GM19372 (cell line): ENCODE measurements at regions not wholly inside any gene's neighbourhood (a gene's known extent, or its start where the extent isn't known, plus 50 kb on each side); places are given as distances from the start of the nearest gene placed in this dataset.
"Not testable (repeated sequence)": the region's sequence is repeated elsewhere in the genome, so short reads cannot be mapped to it uniquely, and the experiment has no call there.

Experiments
- ATAC-seq: cut with Tn5 transposase; IDR thresholded peaks from one replicate; pipeline ENCODE4 v1.9.1; 2021; ENCODE audit warnings: mild to moderate bottlenecking, low read depth, moderate library complexity; ENCODE audit not compliant: unreplicated experiment

DNA sequence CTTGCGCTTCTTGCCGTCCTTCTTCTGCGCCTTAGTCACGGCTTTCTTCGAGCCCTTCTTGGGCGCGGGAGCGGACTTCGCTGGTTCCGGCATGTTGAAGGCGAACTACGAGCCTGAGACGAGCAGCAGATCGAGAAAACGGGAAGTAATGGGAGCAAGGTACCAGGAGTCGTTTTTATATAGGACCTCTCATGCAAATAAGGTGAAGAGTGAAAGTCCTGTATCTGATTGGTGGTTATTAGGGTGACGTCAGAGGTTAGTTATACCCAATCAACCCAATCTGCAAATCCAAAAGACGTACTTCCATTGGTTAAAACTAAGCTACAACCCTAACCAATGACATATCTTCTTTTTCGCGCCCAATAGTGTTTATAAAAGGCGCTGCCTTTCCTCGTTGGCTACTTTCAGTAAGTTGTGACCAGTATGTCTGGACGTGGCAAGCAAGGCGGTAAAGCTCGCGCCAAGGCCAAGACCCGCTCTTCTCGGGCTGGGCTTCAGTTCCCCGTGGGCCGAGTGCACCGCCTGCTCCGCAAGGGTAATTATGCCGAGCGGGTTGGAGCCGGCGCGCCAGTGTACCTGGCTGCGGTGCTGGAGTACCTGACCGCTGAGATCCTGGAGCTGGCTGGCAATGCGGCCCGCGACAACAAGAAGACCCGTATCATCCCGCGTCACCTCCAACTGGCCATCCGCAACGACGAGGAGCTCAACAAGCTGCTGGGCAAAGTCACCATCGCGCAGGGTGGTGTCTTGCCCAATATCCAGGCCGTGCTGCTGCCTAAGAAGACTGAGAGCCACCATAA, 100.6 kb upstream of the PRSS16 start:
- peak; percentile 64 for ATAC-seq

DNA sequence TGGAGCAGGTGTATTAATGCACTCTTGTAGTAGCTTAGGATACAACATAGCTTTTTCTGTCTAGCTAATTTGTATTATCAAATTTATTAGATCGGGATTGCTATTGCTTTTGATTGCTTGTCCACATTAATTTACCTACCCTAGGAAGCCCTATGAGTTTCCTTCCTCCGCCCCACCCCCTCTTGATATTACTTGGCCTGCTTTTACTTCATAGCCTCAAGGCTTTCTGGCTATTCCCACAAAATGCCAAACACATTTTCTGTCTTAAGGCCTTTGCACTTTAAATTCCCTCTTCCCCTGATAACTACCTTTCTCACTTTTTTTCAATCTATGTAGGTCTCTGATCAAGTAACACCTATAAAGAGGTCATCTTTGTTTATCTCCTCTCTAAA, 99.1 kb upstream of the PRSS16 start:
- no peak for ATAC-seq

DNA sequence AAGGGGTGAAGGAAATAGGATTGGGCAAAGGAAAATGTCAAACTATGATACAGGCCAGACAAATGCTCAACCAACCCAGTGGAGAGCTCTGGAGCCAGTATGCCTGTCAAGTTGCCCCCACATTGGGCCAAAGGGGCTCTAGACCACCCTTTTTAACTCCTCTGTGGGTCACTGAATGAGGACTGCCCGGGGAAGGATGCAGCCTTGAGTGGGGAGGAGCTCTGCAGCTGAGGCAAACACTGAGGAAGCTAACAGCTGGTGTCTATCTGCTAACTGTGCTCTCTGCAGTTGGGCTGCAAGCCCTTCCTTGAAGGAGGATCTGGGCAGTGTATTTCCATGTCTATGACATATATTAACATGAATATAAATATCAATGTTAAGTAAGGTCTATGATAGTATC, 98.4 kb upstream of the PRSS16 start:
- ATAC-seq, result no peak

DNA sequence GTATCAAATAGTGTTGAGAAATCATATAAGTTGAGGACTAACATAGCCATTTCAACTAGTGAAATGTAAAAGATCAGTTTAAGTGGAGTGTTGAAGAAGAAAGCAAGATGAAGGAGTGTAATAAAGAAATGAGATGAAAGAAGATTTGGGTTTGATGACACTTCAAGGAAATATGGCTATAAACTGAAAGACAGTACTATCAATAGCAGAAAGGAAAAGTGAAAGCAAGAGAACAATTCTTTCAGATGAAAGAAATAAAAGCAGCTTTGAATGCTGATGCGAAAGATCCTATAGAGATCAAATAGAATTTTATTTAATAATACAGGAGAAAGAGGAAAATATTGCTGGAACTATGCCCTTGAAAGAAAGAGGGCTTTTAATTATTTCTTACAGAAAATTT, 92.8 kb upstream of the PRSS16 start:
- ATAC-seq, result no peak

DNA sequence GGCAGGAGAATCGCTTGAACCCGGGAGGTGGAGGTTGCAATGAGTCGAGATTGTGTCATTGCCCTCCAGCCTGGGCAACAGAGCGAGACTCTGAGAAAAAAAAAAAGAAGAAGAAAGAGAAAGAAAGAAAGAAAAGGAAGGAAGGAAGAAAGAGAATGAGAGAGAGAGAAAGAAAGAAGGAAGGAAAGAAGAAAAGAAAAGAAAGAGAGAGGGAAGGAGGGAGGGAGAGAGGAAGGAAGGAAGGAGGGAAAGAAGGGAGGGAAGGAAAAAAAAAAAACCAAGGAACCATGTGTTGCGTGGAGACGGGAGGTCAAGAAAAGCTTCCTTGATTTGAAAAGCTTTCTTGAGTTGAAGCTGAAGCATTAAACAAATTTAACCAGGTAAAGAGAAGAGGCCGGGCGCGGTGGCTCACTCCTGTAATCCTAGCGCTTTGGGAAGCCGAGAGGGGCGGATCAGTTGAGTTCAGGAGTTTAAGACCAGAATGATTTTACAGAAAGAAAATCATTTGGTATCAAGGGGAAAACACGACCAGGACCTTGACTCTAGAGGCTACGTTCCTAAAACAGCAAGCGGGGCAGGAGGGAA, 90.5 kb upstream of the PRSS16 start:
- ATAC-seq, result no peak

DNA sequence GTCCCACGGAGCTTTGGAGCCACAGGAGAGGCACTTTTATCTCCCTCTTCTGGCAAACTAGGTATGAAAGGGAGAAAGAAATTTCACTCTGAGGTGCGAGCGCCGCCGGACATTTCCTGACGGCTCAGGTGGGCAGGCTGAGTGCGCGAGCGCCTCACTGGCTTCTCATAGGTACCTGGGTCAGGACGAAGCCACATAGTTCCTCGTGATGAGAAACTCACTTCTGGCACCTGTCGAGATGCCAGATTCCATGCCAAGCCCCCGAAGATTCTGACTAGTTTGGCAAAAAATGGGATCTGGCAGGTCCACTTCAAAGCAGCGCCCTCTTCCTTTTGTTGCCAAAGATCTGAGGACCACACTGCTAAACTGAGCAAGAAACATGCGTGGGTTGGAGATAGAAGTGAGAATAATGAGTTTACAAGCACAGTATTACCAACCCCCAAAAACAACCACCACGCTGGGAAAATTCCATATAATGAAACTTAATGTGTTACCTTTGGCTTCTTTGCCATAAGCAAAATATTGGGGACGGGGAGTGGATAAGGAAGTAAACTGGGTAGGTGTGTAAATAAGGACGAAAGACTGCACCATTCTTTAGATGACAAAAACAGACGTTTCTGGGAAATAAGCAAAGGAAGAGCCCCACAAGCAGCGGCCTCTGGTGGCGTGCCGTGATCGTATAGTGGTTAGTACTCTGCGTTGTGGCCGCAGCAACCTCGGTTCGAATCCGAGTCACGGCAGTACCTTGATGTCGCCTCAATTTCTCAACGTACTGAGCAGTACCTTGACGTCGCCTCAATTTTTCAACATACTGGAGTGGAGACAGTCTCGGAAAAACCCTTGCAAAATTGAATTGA, 89.8 kb upstream of the PRSS16 start:
- no peak for ATAC-seq

DNA sequence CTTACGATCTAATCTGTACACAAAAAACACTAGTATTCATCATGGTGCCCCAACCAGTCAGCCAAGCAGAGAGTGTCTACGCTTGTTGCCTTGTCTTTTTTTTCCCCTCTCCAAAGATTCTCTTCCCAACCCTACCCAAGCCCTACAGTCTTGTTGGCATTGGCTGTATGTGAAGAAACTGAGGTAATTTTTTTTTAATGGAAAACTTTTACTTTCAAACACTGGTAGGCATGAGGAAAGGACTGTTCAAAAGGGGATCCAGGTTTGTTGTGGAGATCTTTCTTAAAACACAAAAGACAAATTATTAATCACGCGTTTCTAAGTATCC, 89.2 kb upstream of the PRSS16 start:
- ATAC-seq, result no peak

DNA sequence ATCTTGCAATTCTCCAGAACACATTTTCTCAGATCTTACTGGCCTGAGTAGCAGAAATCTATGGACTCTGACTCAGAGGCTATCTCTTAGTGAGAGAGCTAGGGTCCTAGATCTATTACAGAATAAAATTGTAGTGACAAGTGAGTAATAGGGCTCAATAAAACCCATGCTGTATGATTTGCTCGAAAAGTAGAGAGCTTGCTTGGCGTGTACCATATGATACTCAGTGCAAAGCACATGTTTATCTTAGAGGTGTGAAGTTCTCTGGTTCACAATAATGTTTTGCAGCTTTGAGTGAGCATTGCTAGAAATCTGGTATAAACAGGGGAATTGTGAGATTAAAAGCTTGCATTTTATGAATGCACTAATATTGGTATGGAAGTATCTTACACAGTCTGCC, 87.8 kb upstream of the PRSS16 start:
- no peak for ATAC-seq

DNA sequence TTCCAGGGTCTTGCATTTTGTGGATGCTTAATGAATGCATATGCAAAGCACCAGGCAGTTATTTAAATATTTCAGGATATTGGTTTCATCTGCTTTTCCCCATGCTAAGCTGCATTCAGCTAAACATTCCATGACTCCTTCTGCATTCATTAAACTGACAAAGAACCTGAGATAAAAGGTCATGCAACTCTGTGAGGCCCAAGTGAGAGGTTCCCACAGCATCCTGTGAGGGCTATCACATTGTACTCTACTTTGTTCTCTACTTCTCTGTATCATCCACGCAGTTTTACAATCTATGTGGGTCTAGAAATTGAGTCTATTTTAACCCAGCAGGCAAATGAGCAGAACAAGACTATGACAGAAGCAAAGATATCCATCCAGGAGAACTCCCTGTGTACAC, 86.4 kb upstream of the PRSS16 start:
- ATAC-seq, result no peak

DNA sequence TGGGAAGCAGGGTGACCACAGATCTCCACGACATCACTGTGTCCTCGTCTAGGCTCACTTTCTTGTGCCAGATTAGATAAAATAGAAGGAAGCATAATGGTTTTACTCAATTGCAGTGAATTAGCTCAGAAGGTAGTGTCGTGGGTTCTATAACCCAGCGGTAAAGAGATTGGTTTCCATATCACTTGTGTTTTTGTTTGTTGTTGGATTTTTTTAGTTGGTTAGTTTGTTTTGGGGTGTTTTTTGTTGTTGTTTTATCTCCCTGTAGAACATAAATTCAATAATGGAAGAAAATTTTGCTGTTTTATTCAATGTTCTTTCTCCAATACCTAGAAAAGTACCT, 85.9 kb upstream of the PRSS16 start:
- no peak for ATAC-seq

DNA sequence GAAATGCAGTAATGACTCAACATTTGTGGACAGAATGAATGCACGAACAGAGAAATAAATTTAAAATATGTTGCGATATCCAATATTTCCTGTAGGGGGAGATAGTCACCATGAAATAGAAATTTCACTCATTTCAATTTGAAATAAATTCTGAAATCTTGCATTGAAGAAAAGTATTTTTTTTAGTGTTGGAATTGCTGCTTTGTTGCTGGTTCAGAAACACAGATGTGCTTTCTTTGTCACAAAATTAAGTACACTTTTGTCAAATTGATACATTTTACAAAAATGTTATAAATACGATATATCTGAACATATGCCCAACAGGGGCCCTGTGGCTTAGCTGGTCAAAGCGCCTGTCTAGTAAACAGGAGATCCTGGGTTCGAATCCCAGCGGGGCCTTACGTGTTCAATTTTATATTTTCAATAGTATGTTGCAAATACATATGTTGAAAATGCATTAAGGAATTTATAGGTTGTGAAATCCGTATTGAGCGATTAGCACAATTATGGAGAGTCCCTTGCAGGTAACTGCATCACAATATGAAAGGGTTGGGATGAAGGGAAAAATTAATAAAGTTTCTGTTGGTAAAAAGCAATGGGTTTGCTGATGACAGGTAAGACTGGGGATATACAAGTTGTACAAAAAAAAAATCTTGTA, 85.4 kb upstream of the PRSS16 start:
- ATAC-seq, result no peak

DNA sequence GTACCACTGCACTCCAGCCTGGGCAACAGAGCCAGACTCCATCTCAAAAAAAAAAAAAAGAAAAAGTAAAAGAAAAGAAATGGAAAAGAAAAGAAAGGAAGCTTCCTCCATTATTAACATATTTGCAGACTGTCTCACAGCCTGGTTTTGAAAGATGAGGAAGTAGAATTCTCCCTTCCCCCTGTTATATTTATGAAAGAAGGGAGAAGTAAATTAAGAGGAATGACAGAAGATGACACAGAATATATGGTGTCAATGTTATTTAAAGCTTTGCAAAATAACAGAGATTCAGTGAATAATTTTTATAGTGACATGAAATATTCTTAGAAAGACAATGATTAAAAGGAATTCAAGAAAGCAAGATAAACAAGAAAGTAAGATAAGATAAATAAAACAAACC, 83.7 kb upstream of the PRSS16 start:
- ATAC-seq, result no peak

DNA sequence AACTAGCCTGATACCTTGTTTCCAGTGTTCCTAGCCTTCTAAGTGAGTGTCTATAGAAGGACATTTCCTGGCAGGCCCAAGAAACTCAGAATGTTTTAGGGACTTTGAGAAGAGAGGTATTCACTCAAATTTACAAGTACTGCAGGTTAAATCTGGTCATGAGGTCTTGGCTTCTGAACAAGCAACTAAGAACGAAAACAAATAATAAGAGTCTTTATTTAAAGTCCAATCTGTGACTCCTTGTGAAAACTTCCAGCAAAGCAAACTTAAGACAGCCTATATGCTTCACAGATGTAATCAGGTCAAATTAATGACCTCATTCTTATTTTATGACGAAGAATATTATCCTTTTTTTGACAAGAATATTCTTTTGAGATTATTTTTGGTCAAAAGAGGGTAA, 79.4 kb upstream of the PRSS16 start:
- ATAC-seq, result no peak

DNA sequence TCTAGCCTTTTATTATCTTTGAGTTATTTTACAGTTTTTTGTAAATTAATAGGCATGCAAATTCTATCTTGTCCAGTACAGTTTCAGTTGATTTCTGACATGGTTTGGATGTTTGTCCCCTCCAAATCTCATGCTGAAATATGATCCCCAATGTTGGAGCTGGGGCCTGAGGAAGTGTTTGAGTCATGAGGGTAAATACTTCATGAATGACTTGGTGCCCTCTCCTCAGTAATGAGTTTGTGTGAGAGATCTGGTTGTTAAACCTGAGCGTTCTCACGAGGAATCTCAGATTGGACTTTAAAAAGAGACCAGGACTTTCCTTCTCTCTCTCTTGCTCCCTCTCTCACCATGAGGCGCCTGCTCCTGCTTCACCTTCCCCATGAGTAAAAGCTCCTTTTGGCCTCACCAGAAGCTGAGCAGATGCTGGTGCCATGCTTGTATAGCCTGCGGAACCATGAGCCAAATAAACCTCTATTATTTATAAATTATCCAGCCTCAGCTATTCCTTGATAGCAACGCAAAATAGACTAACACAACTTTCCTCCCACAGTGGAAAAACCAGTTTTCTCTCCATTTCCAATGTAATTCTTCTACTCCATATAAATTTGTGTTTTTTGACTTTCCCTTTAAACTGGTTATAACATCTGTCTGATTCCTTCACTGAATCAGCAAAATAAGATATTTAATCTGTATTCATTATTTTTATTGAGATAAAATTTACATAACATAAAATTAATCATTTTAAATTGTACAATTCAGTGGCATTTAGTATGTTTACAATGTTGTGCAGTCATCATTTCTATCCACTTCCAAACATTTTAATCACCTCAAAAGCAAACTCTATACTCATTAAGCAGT, 78.7 kb upstream of the PRSS16 start:
- ATAC-seq, result no peak

DNA sequence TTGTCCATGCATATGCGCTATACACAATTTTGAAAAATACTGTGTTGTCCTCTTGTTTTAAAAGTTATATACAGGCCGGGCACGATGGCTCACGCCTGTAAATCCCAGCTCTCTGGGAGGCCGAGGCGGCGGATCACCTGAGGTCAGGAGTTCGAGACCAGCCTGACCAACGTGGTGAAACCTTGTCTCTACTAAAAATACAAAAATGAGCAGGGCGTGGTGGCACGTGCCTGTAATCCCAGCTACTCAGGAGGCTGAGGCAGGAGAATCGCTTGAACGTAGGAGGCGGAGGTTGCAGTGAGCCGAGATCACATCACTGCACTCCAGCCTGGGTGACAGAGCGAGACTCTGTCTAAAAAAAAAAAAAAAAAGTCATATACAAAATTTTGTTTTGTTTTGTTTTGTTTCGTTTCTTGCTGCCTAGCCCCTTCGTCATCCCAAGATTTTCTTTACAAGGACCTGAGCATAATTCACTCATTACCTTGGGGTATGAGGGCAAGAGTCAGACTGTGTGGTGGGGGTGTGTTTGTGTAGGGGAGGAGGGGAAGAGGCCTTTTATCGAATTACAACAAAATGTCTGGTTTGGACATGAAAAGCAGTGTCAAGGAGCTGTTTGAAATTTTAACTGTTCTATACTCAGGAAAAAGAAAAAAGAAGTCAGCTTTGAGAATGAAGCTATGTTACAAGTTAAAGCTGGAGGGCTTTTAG, 74.8 kb upstream of the PRSS16 start:
- ATAC-seq, result not testable (repeated sequence)

DNA sequence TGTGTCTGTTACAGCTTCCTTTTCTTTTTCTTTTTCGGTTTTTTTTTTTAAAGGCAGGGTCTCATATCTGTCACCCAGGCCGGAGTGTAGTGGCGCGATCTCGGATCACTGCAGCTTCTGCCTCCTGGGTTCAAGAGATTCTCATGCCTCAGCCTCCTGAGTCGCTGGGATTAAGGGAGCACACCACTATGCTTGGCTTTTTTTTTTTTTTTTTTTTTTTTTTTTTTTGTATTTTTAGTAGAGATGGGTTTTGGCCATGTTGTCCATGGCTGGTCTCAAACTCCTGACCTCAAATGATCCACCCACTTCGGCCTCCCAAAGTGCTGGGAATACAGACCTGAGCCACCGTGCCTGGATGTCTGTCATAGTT, 74.3 kb upstream of the PRSS16 start:
- not testable (repeated sequence) for ATAC-seq

DNA sequence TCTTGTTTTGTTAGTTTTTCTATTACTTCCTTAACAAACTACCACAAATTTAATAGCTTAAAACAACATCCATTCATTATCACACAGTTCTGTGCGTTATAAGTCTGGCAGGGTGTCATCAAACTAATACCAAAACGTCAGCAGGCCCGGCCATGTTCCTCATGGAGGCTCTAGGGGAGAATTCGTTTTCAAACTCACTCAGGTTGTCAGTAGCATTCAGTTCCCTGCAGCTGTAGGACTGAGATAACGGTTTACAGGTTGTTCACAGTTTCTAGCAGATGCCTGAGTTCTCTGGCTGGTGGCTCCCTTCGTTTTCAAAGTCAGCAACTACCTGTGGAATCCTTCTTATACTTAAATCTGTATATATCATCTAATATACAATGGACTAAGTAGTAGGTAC, 72.5 kb upstream of the PRSS16 start:
- ATAC-seq, result no peak

DNA sequence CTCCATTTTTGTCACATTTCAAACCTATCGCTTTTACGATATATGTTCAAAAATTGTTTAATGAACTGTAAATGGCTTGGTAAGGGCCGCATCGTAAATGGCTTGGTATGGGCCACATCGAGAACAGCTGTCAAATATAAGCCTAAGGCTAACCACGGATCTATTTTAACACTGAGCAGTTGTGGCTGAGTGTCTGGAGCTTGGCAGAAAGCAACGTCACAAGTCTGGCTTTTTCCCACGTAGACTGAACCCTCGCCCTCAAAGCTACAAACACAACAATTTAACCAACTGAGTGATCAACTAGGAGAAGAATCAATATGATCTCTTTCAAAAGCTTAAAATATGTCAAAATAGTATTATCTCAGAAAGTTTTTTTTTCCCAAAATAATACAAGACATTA, 71.4 kb upstream of the PRSS16 start:
- no peak for ATAC-seq

DNA sequence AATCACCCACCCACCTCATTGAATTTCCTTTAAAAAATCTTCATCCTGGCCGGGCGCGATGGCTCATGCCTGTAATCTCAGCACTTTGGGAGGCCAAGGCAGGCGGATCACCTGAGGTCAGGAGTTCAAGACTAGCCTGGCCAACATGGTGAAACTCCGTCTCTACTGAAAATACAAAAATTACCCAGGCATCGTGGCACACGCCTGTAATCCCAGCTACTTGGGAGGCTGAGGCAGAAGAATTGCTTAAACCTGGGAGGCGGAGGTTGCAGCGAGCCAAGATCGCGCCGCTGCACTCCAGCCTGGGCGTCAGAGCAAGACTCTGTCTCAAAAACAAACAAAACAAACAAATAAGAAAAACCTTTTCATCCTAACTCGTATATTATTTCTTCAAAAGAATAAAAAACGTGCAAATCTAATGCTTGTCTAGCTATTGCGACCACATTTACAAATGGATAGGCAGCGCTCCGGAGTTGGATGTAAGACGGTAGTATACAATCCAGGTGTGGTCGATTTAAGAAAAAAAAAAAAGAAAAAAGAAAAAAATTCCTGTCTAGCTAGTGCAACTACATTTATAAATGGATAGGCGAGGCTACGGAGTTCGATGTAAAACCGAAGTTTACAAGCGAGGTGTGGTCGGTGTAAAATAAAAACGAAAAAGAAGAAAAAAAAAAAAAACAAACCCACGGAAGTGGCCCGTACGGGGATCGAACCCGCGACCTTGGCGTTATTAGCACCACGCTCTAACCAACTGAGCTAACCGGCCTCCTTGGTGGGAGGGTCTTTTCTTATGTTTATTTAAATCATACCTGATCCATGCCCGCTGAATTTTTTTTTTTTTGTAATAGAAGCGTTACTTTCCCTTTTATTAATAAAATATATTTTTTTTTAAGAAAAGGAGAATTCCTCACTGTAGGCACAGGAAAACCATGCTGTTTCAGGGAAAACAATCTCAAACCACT, 70.7 kb upstream of the PRSS16 start:
- no peak for ATAC-seq
